Type B pancreatic cell (in vitro differentiated cells): ENCODE measurements at regions not wholly inside any gene's neighbourhood (a gene's known extent, or its start where the extent isn't known, plus 50 kb on each side); places are given as distances from the start of the nearest gene placed in this dataset.
"Not testable (repeated sequence)": the region's sequence is repeated elsewhere in the genome, so short reads cannot be mapped to it uniquely, and the experiment has no call there.

ENCODE experiments used
- DNase-seq: peaks from one replicate; pipeline ENCODE4 v3.0.0; 2021; ENCODE audit warnings: mixed read lengths; ENCODE audit not compliant: unreplicated experiment; ENCODE audit errors: extremely low spot score
- H3K27ac Mint-ChIP-seq: 2 replicates; pipeline ENCODE4 v1.8.0; 2021; ENCODE audit warnings: mild to moderate bottlenecking, mixed read lengths
- H3K27me3 Mint-ChIP-seq: 2 replicates; pipeline ENCODE4 v1.8.0; 2021; ENCODE audit warnings: mixed read lengths
- H3K36me3 Mint-ChIP-seq: 2 replicates; pipeline ENCODE4 v1.8.0; 2021; ENCODE audit warnings: mixed read lengths
- H3K4me1 Mint-ChIP-seq: one replicate; pipeline ENCODE4 v1.8.0; 2021; ENCODE audit warnings: mixed read lengths; ENCODE audit not compliant: unreplicated experiment
- H3K4me3 Mint-ChIP-seq: 2 replicates; pipeline ENCODE4 v1.8.0; 2021; ENCODE audit warnings: mild to moderate bottlenecking, mixed read lengths
- H3K9me3 Mint-ChIP-seq: 2 replicates; pipeline ENCODE4 v1.8.0; 2021; ENCODE audit warnings: mixed read lengths
- CTCF ChIP-seq: fragments of 200-600 bp; sonication (generic); conservative IDR thresholded peaks from 2 replicates; pipeline ENCODE4 v1.5.0; 2021; ENCODE audit warnings: antibody characterized with exemption, mild to moderate bottlenecking

GRCh38 chr7:90067171-90067570 lies 87.1 kb upstream of the STEAP1 start:
- TF ChIP-seq CTCF = no peak
- H3K4me1 Mint-ChIP-seq = no peaks in the 10 kb centered on the region
- no peak overlapping the region for H3K4me3 Mint-ChIP-seq
- no peak for DNase-seq
- no peak overlapping the region for H3K27ac Mint-ChIP-seq
- no peaks in the 10 kb centered on the region for H3K27me3 Mint-ChIP-seq
- H3K36me3 Mint-ChIP-seq = no peaks in the 10 kb centered on the region
- no peaks in the 10 kb centered on the region for H3K9me3 Mint-ChIP-seq

- H3K4me1 Mint-ChIP-seq, H3K4me3 Mint-ChIP-seq, H3K36me3 Mint-ChIP-seq, H3K9me3 Mint-ChIP-seq, DNase-seq, H3K27me3 Mint-ChIP-seq, H3K27ac Mint-ChIP-seq: not testable (repeated sequence)
Measured at GRCh38 chr7:90070238-90070637, 84.0 kb upstream of the STEAP1 start.

DNA sequence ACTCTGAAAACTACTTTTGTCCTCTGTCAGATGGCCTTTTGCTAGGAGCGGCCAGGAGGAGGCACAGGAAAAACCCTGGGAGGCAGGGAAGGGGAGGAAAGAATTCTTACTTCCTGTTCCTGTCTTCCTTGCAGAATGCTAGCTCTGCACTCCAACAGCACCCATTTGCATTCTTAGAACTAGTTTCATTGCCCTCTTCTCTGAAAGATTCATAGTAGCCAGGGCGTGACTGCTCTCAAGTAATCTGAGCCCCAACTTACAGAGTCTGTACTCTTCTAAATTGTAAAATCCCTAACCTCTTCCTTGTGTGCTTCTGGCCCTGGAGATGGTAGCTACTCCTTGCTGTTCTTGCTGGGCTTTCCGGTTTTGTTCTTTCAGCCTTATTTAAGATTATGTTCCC lies 75.3 kb upstream of the STEAP1 start:
- TF ChIP-seq CTCF = no peak
- no peak for DNase-seq
- no peaks in the 10 kb centered on the region for H3K27me3 Mint-ChIP-seq
- H3K4me1 Mint-ChIP-seq = no peaks in the 10 kb centered on the region
- no peak overlapping the region for H3K27ac Mint-ChIP-seq
- no peak overlapping the region for H3K4me3 Mint-ChIP-seq
- no peaks in the 10 kb centered on the region for H3K36me3 Mint-ChIP-seq
- no peaks in the 10 kb centered on the region for H3K9me3 Mint-ChIP-seq

- no peak for DNase-seq
- H3K36me3 Mint-ChIP-seq = no peaks in the 10 kb centered on the region
- no peak overlapping the region for H3K4me3 Mint-ChIP-seq
- no peaks in the 10 kb centered on the region for H3K4me1 Mint-ChIP-seq
- no peak for TF ChIP-seq CTCF
- no peaks in the 10 kb centered on the region for H3K27me3 Mint-ChIP-seq
- no peak overlapping the region for H3K27ac Mint-ChIP-seq
- H3K9me3 Mint-ChIP-seq = no peaks in the 10 kb centered on the region
Measured at GRCh38 chr7:90081621-90082020, 72.6 kb upstream of the STEAP1 start.

- Mint-ChIP-seq H3K4me3 (no peak overlapping the region), H3K9me3 (no peaks in the 10 kb centered on the region), H3K27ac (no peak overlapping the region), H3K27me3 (no peaks in the 10 kb centered on the region), H3K36me3 (no peaks in the 10 kb centered on the region), H3K4me1 (no peaks in the 10 kb centered on the region)
- TF ChIP-seq CTCF = no peak
- DNase-seq = no peak
Measured at GRCh38 chr7:90092506-90092905, 61.8 kb upstream of the STEAP1 start.

DNA sequence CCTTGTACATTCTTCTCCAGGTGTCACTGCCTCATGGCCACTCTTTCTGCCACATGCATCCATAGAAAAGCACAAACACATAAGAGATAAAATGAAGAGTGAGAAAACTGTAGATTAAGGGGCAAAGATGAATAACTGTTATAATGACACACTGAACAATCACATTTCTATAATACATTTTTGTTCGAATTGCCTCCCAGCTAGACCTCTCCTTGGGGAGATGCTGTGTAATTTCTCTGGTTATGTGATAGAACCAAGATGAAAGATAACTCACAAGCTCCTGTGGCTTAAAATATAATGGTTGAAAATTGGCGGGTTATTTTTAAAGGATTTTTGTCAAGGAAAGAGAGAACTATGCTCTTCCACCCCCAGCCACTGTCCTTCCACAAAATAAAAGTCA lies 60.2 kb upstream of the STEAP1 start:
- Mint-ChIP-seq H3K4me3 (no peak overlapping the region), H3K27ac (no peak overlapping the region), H3K9me3 (no peaks in the 10 kb centered on the region), H3K36me3 (no peaks in the 10 kb centered on the region), H3K27me3 (no peaks in the 10 kb centered on the region), H3K4me1 (no peaks in the 10 kb centered on the region)
- DNase-seq = no peak
- TF ChIP-seq CTCF = no peak
